HepG2 (cell line): ENCODE measurements at regions not wholly inside any gene's neighbourhood (a gene's known extent, or its start where the extent isn't known, plus 50 kb on each side); places are given as distances from the start of the nearest gene placed in this dataset.

ENCODE experiments used
- ATAC-seq: fragments of 200-7000 bp; cut with Tn5 transposase; 3 replicates; pipeline ENCODE4 v1.9.1; 2020; ENCODE audit warnings: mild to moderate bottlenecking, moderate library complexity
- BruUV-seq: library from RNA; stranded (reverse); fragments of 400-500 nt; replicated peaks from 2 replicates; lab custom pipeline; 2021; lab: Mats Ljungman, UMichigan
- CTCF ChIA-PET: fragments of 300-600 bp; formaldehyde crosslinking; extraction: SDS; loops from one replicate; lab custom pipeline; 2021; ENCODE audit warnings: low total read pairs, inconsistent platforms, low intra/inter-chr PET ratio; lab: Yijun Ruan, JAX
- POLR2A ChIA-PET: fragments of 350-600 bp; sonication (Branson Sonifier 250); formaldehyde crosslinking; loops from one replicate; lab custom pipeline; 2020; ENCODE audit warnings: antibody characterized with exemption, inconsistent platforms; lab: Yijun Ruan, JAX
- DNase-seq: peaks from one replicate; pipeline ENCODE4 v3.0.0-alpha.2; 2015; ENCODE audit warnings: low spot score
- FAIRE-seq: peaks from 3 replicates; lab custom pipeline; 2011; peaks lifted over from hg19 to GRCh38; lab: Jason Lieb, UNC
- H2AFZ ChIP-seq: one replicate; pipeline ENCODE4 v1.6.1; 2011; ENCODE audit warnings: low read length, inconsistent platforms
- H3K27ac ChIP-seq: fragments of 300-600 bp; 3 replicates; pipeline ENCODE4 v1.8.0; 2011; ENCODE audit warnings: mixed run types, mild to moderate bottlenecking, mixed read lengths, low read length, inconsistent platforms; ENCODE audit not compliant: insufficient read depth; ENCODE audit errors: extremely low read length
- H3K27me3 ChIP-seq, 2 experiments: fragments of 200-600 bp in 1 of 2; 2 replicates in 1 of 2; 3 replicates in 1 of 2; pipeline versions ENCODE4 v1.6.0 to v1.8.0; 2011; ENCODE audit warnings: low read length in 2 of 2, mild to moderate bottlenecking in 2 of 2, moderate library complexity in 2 of 2, inconsistent platforms in 1 of 2; ENCODE audit not compliant: insufficient read depth in 2 of 2, control insufficient read depth in 1 of 2
- H3K36me3 ChIP-seq, 2 experiments: fragments of 200-600 bp in 1 of 2; replicated peaks in 1 of 2; 2 replicates in 1 of 2; 3 replicates in 1 of 2; pipeline versions ENCODE4 v1.5.1 to v1.8.0; 2011; ENCODE audit warnings: low read length in 2 of 2, inconsistent platforms in 1 of 2; ENCODE audit not compliant: insufficient read depth in 2 of 2, control insufficient read depth in 1 of 2
- H3K4me1 ChIP-seq: 2 replicates; pipeline ENCODE4 v1.5.1; 2012; ENCODE audit warnings: low read length, inconsistent platforms; ENCODE audit not compliant: insufficient read depth
- H3K4me2 ChIP-seq: 2 replicates; pipeline ENCODE4 v1.6.0; 2011; ENCODE audit warnings: low read depth, low read length, inconsistent platforms
- H3K4me3 ChIP-seq, 3 experiments: fragments of 200-600 bp in 1 of 3; sonication (generic), shearing (Covaris generic) in 1 of 3; replicated peaks in 1 of 3; 2 replicates each; pipeline ENCODE4 v1.5.1; 2011 to 2016; ENCODE audit warnings: low read length in 3 of 3, inconsistent platforms in 2 of 3, low read depth in 2 of 3, mild to moderate bottlenecking in 2 of 3, control low read depth in 1 of 3, mixed read lengths in 1 of 3; ENCODE audit not compliant: insufficient read depth in 1 of 3
- H3K79me2 ChIP-seq: one replicate; pipeline ENCODE4 v1.6.1; 2011; ENCODE audit warnings: low read length, inconsistent platforms; ENCODE audit not compliant: insufficient read depth
- H3K9ac ChIP-seq: 2 replicates; pipeline ENCODE4 v1.6.0; 2011; ENCODE audit warnings: mild to moderate bottlenecking, low read depth, low read length, inconsistent platforms; ENCODE audit not compliant: insufficient read depth
- H3K9me3 ChIP-seq: 2 replicates; pipeline ENCODE4 v1.5.1; 2012; ENCODE audit warnings: mild to moderate bottlenecking, low read length
- H4K20me1 ChIP-seq: 2 replicates; pipeline ENCODE4 v1.6.0; 2011; ENCODE audit warnings: inconsistent platforms, mild to moderate bottlenecking, low read length, moderate library complexity; ENCODE audit not compliant: insufficient read depth
- AGO2 ChIP-seq: fragments of 200-400 bp; formaldehyde crosslinking; optimal IDR thresholded peaks from 2 replicates; pipeline ENCODE3; 2017; ENCODE audit warnings: mild to moderate bottlenecking, low read depth, low read length, moderate library complexity
- ATAD3A ChIP-seq: sonication (generic); formaldehyde crosslinking; IDR thresholded peaks from 2 replicates; pipeline ENCODE4 v1.4.0; 2020; ENCODE audit warnings: missing genetic modification reagents
- EHMT2 ChIP-seq: fragments of 200-600 bp; sonication (generic); IDR thresholded peaks from 2 replicates; pipeline ENCODE4 v1.7.0; 2017; ENCODE audit warnings: antibody characterized with exemption, low read depth, low read length, borderline replicate concordance
- GATAD2A ChIP-seq: IDR thresholded peaks from 2 replicates; pipeline ENCODE4 v1.6.1; 2016
- HNF4G ChIP-seq, 2 experiments: sonication (generic) in 1 of 2; formaldehyde crosslinking in 1 of 2; IDR thresholded peaks; 2 replicates each; pipeline versions ENCODE4 v1.4.0 to v1.6.1; 2011 to 2020; ENCODE audit warnings: borderline replicate concordance in 2 of 2, low read depth in 2 of 2, mild to moderate bottlenecking in 2 of 2, low read length in 1 of 2, missing genetic modification reagents in 1 of 2, moderate library complexity in 1 of 2
- MED13 ChIP-seq: sonication (generic); formaldehyde crosslinking; IDR thresholded peaks from 2 replicates; pipeline ENCODE4 v1.5.0; 2020; ENCODE audit warnings: missing genetic modification reagents
- NFE2 ChIP-seq: sonication (generic); formaldehyde crosslinking; IDR thresholded peaks from 2 replicates; pipeline ENCODE4 v1.4.0; 2020; ENCODE audit warnings: missing genetic modification reagents
- NRL ChIP-seq: sonication (generic); formaldehyde crosslinking; IDR thresholded peaks from 2 replicates; pipeline ENCODE4 v1.5.0; 2020; ENCODE audit warnings: missing genetic modification reagents, mild to moderate bottlenecking, moderate library complexity, borderline replicate concordance
- PAWR ChIP-seq: sonication (generic); formaldehyde crosslinking; IDR thresholded peaks from 2 replicates; pipeline ENCODE4 v1.4.0; 2020; ENCODE audit warnings: missing genetic modification reagents, mild to moderate bottlenecking, borderline replicate concordance
- PHB2 ChIP-seq: fragments of 450-650 bp; IDR thresholded peaks from 2 replicates; pipeline ENCODE4 v1.6.1; 2018; ENCODE audit not compliant: partially characterized antibody
- RCOR2 ChIP-seq: IDR thresholded peaks from 2 replicates; pipeline ENCODE4 v1.6.1; 2016; ENCODE audit warnings: missing biosample characterization, missing genetic modification reagents
- SETDB1 ChIP-seq: sonication (generic); formaldehyde crosslinking; IDR thresholded peaks from 2 replicates; pipeline ENCODE4 v1.5.1; 2020; ENCODE audit warnings: missing genetic modification reagents, mild to moderate bottlenecking, borderline replicate concordance
- SMC3 ChIP-seq: IDR thresholded peaks from 2 replicates; pipeline ENCODE4 v1.6.1; 2011; ENCODE audit warnings: low read length, improper control_type of control experiment
- SP5 ChIP-seq: IDR thresholded peaks from 2 replicates; pipeline ENCODE4 v1.6.1; 2016; ENCODE audit warnings: low read depth, borderline replicate concordance
- SRSF9 ChIP-seq: fragments of 200-400 bp; formaldehyde crosslinking; IDR thresholded peaks from 2 replicates; pipeline ENCODE4 v1.6.1; 2018; ENCODE audit warnings: borderline replicate concordance, mild to moderate bottlenecking, low read depth, low read length; ENCODE audit not compliant: insufficient read depth, poor library complexity, severe bottlenecking
- ZBTB1 ChIP-seq: sonication (generic); formaldehyde crosslinking; IDR thresholded peaks from 2 replicates; pipeline ENCODE4 v1.4.0; 2020; ENCODE audit warnings: missing genetic modification reagents, borderline replicate concordance
- ZBTB21 ChIP-seq: sonication (generic); formaldehyde crosslinking; IDR thresholded peaks from 2 replicates; pipeline ENCODE4 v1.4.0; 2020; ENCODE audit warnings: missing genetic modification reagents
- ZNF207 ChIP-seq: fragments of 450-650 bp; IDR thresholded peaks from 2 replicates; pipeline ENCODE4 v1.6.1; 2016; ENCODE audit warnings: antibody characterized with exemption, borderline replicate concordance
- ZNF235 ChIP-seq: sonication (generic); formaldehyde crosslinking; IDR thresholded peaks from 2 replicates; pipeline ENCODE4 v1.8.1; 2023; ENCODE audit warnings: mild to moderate bottlenecking, missing genetic modification reagents, borderline replicate concordance
- ZNF746 ChIP-seq: sonication (generic); formaldehyde crosslinking; IDR thresholded peaks from 2 replicates; pipeline ENCODE4 v1.8.0; 2022; ENCODE audit warnings: mild to moderate bottlenecking, missing genetic modification reagents
- ZNF83 ChIP-seq: sonication (generic); formaldehyde crosslinking; IDR thresholded peaks from 2 replicates; pipeline ENCODE4 v1.4.0; 2020; ENCODE audit warnings: missing genetic modification reagents, mild to moderate bottlenecking, borderline replicate concordance
- WGBS: methylation state at CpG from one replicate; pipeline ENCODE4 v1.1.6; 2017; ENCODE audit warnings: low lambda C conversion rate; 5-methylcytosine and 5-hydroxymethylcytosine counted together
- in situ Hi-C: cut with HindIII; loops from 2 replicates; pipeline ENCODE4 v1.10.0; 2017; ENCODE audit warnings: low pct_unique_long_range_greater_than_20kb; ENCODE audit not compliant: extremely low pct_ligation_motif_present
- intact Hi-C: fragments of 100-400 bp; cut with micrococcal nuclease; formaldehyde crosslinking; loops from one replicate; pipeline ENCODE4 v1.10.0; 2022; ENCODE audit not compliant: unreplicated experiment
- TF ChIP-seq, protein P1 (sequence below): sonication (generic); formaldehyde crosslinking; IDR thresholded peaks from 2 replicates; pipeline ENCODE4 v1.4.0; 2020; ENCODE audit warnings: low read depth, mild to moderate bottlenecking, missing genetic modification reagents
- TF ChIP-seq, protein P2 (sequence below): IDR thresholded peaks from 2 replicates; pipeline ENCODE4 v1.6.1; 2018; ENCODE audit warnings: missing genetic modification reagents, mild to moderate bottlenecking, missing compliant biosample characterization
- TF ChIP-seq, protein P3 (sequence below): sonication (generic); formaldehyde crosslinking; IDR thresholded peaks from 2 replicates; pipeline ENCODE4 v1.8.0; 2022; ENCODE audit warnings: missing genetic modification reagents, mild to moderate bottlenecking, inconsistent platforms, borderline replicate concordance

DNA sequence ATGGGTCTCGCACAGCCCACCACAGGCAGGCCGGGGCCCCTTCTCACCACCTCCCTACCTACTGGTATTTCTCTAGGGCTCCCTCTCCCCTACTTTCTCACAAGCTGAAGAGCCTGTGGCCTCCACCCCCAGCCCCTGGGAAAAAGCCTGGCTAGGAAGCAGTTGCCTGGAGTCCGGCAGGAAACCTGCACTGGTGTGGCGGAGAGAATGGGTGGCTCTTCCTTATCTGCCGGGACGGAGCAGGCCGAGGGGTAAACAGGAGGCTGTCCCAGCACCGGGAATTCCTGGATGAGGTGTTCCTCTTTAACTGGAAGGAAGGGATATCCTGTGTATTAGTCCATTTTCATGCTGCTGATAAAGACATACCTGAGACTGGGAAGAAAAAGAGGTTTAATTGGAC, 125.8 kb downstream of the TLR5 start (continued):
- TF ChIP-seq ATAD3A = no peak
- TF ChIP-seq NFE2 = no peak
- no peak for TF ChIP-seq HNF4G (IDR thresholded peaks at IDR 0.05; ENCODE audit: borderline replicate concordance, low read depth, low read length)
- TF ChIP-seq HNF4G (CRISPR knock-in tag; IDR thresholded peaks at IDR 0.05; ENCODE audit: borderline replicate concordance, low read depth) = no peak
- no peak for TF ChIP-seq RCOR2 (CRISPR knock-in tag)
- TF ChIP-seq GATAD2A (CRISPR knock-in tag) = no peak
- TF ChIP-seq PHB2 = no peak
- no peak for TF ChIP-seq SETDB1 (CRISPR knock-in tag)

DNA sequence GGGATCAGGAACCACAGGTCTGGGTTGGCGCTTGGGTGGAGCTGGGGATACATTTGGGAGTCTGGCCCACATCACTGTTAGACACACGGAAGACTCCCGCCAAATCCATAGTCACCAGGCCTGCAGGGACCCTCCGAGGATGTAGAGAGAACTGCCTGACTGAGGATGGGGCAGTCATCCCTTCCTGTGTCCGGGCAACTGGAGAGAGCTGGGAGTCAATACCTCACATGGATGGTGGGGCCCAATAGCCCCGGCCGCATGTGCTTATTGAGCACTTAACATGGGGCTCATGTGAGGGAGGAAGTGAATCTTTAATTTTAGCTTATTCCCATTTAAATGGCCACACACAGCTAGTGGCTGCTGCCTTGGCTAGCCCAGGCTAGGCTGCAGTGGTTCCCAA, 124.5 kb downstream of the TLR5 start:
- ChIA-PET POLR2A (no interaction called here), CTCF (no interaction called here)
- no peaks in the 10 kb centered on the region for H3K79me2 ChIP-seq
- ATAC-seq (no peak), DNase-seq (no peak), FAIRE-seq (no peak)
- H3K4me3 ChIP-seq = no peak overlapping the region
- no TSS peak for BruUV-seq
- H3K9ac ChIP-seq = no peak overlapping the region
- H3K27me3 ChIP-seq = peaks cover 0 to 11% of the 10 kb centered on the region in 2 experiments; a peak in 4 of 5 replicates
- no peak overlapping the region for H3K27ac ChIP-seq
- 40% methylated on average over 3 of the region's 7 CpGs for WGBS
- H3K4me1 ChIP-seq = no peaks in the 10 kb centered on the region
- no peaks in the 10 kb centered on the region for H3K9me3 ChIP-seq
- in situ Hi-C loops = no loop called here
- intact Hi-C loops = no loop called here
- no peaks in the 10 kb centered on the region for H3K36me3 ChIP-seq
- H4K20me1 ChIP-seq = no peaks in the 10 kb centered on the region
- H3K4me2 ChIP-seq = no peak overlapping the region
- no peak overlapping the region for H2AFZ ChIP-seq
- TF ChIP-seq ZNF235 (CRISPR knock-in tag) (no peak), ZBTB21 (no peak), SRSF9 (no peak), ZNF746 (CRISPR knock-in tag) (no peak), SP5 (CRISPR knock-in tag) (no peak), ATAD3A (no peak), MED13 (CRISPR knock-in tag) (no peak), ZNF83 (CRISPR knock-in tag) (no peak), SMC3 (no peak), ZBTB1 (no peak), AGO2 (no peak), PAWR (CRISPR knock-in tag) (no peak), NRL (no peak), ZNF207 (no peak), EHMT2 (no peak)
- TF ChIP-seq, protein P1, sequence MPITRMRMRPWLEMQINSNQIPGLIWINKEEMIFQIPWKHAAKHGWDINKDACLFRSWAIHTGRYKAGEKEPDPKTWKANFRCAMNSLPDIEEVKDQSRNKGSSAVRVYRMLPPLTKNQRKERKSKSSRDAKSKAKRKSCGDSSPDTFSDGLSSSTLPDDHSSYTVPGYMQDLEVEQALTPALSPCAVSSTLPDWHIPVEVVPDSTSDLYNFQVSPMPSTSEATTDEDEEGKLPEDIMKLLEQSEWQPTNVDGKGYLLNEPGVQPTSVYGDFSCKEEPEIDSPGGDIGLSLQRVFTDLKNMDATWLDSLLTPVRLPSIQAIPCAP (CRISPR knock-in tag) = no peak
- TF ChIP-seq, protein P2, sequence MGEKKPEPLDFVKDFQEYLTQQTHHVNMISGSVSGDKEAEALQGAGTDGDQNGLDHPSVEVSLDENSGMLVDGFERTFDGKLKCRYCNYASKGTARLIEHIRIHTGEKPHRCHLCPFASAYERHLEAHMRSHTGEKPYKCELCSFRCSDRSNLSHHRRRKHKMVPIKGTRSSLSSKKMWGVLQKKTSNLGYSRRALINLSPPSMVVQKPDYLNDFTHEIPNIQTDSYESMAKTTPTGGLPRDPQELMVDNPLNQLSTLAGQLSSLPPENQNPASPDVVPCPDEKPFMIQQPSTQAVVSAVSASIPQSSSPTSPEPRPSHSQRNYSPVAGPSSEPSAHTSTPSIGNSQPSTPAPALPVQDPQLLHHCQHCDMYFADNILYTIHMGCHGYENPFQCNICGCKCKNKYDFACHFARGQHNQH = no peak
- TF ChIP-seq, protein P3, sequence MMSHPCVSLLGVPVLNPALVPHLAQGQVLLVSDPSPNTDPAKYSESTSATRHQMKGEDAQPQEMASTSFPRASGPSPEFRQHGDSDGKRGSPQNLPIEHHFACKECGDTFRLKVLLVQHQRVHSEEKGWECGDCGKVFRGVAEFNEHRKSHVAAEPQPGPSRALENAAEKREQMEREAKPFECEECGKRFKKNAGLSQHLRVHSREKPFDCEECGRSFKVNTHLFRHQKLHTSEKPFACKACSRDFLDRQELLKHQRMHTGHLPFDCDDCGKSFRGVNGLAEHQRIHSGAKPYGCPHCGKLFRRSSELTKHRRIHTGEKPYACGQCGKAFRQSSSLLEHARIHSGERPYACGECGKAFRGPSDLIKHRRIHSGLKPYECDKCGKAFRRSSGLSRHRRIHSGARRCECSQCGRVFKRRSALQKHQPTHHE (CRISPR knock-in tag) = no peak
